IPS-18c (cell line): ENCODE measurements at regions not wholly inside any gene's neighbourhood (a gene's known extent, or its start where the extent isn't known, plus 50 kb on each side); places are given as distances from the start of the nearest gene placed in this dataset.

Source experiments
- H3K4me3 ChIP-seq: 2 replicates; pipeline ENCODE4 v1.7.0; 2013; ENCODE audit warnings: low read depth, mild to moderate bottlenecking, low read length, moderate library complexity; ENCODE audit not compliant: insufficient read depth
- H3K9me3 ChIP-seq: one replicate; pipeline ENCODE4 v1.6.1; 2013; ENCODE audit warnings: mild to moderate bottlenecking, low read length, moderate library complexity; ENCODE audit not compliant: control insufficient read depth, insufficient read depth

DNA sequence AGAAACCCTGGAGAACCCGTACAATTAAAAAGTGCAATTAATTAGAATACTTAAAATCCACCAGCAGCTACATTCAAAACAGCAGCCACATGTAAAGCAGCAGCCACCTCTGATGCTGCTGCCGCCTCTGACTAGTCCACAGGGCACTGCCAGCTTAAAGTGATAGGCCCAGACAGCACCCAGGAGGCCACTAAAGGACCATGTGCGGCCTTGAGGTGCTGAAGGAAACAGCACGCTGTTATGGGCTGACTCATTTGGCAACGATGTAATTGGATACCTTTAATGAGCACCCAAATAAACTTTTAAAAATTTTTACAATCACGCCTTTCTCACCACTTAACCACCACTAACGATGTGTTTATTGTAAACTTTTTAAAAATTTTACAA is 209.3 kb upstream of the NCKAP5 start:
- Histone ChIP-seq H3K9me3 (no peaks in the 10 kb centered on the region), H3K4me3 (no peak overlapping the region)

DNA sequence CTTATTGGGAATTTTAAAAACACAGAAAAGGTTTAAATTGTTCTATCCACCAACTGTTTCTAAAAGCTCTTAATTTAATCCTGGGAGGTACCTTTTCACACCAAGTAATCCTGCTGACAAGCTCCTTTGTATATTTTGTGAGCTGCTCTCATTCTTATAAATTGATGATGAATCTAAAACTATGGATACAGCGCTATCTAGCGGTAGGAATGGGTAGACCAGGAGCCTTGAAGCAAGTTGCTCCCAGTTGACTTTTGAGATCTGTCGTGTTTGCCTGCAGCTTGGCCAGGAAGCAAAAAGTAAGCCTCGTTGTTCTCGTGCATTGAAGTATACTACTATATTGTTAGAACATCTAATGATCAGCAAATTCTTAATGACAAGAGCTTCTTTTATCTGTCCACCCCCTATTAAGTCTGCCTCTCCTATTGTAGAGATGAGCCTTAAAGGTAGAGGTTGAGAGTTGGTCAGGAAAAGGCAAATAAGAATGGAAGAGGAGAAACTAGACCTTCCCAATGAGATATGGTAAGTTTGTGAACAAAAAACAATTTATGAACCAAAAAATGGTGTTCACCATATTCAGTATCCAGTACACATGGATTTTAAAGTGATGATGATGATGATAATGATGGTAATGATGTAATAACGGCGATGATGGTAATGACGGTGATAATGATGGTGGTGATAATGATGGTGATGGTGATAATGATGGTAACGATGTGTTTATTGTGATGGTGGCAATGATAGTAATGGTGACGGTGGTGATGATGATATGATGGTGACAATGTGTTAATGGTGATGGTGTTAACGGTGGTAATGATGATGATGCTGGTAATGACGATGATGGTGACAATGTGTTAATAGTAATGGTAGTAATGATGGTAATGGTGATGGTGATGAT is 212.1 kb upstream of the NCKAP5 start:
- no peak overlapping the region for H3K4me3 ChIP-seq
- H3K9me3 ChIP-seq = no peaks in the 10 kb centered on the region

DNA sequence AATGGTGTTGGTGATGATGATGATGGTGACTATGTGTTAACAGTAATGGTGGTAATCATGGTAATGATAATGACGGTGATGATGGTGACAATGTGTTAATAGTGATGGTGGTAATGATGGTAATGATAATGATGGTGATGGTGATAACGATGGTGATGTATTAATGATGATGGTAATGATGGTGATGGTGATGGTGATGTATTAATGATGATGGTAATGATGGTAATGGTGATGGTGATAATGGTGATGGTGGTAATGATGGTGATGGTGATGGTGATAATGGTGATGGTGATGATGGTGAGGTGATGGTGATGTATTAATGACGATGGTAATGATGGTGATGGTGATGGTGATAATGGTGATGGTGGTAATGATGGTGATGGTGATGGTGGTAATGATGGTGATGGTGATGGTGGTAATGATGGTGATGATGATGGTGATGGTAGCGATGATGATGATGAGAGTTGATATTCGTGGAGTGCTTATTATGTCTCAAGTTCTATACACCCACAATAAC is 212.8 kb upstream of the NCKAP5 start:
- Histone ChIP-seq H3K9me3 (no peaks in the 10 kb centered on the region), H3K4me3 (no peak overlapping the region)

DNA sequence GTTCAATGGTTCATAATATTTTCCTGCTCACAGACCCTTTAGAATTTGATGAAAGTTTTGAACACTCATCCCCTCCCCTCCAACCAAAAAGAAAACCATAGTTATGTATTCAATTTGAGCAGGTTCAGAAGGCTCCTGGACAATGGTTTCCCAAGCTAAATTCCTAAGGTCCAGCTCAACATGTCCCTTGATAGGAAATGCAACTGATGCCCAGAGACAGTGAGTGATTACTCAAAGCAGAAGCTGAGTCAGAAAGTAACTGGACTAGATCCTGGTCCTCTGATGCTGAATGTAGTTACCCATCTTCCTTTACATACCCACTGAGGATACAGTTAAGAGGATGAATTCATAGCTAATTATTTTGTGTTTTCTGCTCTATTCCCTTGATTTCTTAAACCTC is 218.9 kb upstream of the NCKAP5 start:
- Histone ChIP-seq H3K4me3 (no peak overlapping the region), H3K9me3 (no peaks in the 10 kb centered on the region)

DNA sequence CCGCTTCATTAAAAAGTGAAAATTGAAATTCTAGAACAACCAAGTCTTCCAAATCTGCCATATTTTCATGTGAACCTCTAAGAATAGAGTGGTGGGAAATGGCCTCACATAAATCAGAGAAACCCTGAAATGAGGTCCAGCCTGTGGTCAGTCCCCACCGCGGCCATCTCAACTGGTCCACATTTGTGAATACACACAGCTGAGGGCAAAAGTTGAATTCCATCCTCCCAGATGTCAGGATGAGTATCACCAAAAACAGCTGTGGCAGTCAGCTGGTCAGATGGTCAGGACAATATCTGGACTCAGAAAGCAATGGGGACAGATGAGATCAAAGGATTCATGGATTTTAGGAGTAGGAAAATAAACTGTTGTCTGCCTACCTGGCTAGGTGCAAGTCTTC is 219.4 kb upstream of the NCKAP5 start:
- Histone ChIP-seq H3K9me3 (no peaks in the 10 kb centered on the region), H3K4me3 (no peak overlapping the region)

DNA sequence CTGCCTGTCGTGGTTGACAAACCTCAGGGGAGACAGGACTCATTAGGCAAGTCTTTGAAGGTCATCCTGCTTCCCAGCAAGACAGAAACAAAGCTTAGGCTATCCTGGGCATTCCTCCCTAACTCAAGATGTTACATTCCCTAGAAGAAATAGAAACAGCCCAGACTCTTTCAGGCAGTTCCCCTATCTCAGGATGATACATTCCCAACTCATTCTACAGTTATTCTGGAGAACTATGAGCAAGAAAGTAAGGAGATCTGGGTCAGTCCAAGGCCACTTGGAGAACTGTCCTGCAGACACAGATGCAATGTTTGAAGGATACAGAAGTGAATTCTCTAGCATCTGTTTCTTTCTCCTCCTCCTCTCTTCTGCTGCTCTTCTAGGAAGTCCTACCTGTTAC is 220.1 kb upstream of the NCKAP5 start:
- H3K9me3 ChIP-seq = no peaks in the 10 kb centered on the region
- no peak overlapping the region for H3K4me3 ChIP-seq

DNA sequence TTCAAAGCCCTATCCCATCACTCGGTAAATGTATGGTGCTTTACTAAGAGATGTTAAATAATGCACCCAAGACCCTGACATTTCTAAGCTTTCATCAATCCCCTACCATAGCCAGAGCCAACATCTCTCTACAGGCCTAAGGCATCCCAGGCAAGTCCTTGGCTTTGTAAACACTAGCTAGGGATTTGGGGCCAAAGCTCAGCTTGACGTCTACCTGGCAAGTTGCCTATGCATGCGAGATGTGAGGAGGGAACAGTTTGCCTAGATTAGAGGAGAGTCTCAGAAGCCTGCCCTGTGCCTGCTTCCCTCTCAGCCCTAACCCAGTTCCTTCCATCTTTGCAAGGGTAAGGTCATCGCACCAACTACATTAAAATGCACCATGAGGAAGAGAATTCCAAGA is 221.5 kb upstream of the NCKAP5 start:
- H3K4me3 ChIP-seq = no peak overlapping the region
- H3K9me3 ChIP-seq = no peaks in the 10 kb centered on the region

DNA sequence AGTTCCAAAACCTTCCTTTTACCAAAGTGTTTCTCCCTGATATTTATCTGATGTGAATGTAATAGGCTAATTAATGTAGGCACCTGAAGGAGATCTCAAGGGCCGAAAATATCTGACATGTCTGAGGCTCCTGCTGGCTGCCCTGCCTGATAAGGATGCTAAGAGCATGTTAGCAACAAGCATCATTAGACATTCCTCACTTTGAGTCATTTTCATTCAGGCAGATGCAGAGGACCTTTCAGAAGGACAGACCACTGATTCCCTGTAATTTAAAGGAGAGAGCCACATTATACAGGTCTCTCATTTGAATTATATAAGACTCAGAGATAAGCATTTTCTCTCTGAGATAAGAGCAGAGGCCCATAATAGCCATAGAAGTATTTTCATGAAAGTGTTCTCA is 222.4 kb upstream of the NCKAP5 start:
- H3K4me3 ChIP-seq = no peak overlapping the region
- no peaks in the 10 kb centered on the region for H3K9me3 ChIP-seq

DNA sequence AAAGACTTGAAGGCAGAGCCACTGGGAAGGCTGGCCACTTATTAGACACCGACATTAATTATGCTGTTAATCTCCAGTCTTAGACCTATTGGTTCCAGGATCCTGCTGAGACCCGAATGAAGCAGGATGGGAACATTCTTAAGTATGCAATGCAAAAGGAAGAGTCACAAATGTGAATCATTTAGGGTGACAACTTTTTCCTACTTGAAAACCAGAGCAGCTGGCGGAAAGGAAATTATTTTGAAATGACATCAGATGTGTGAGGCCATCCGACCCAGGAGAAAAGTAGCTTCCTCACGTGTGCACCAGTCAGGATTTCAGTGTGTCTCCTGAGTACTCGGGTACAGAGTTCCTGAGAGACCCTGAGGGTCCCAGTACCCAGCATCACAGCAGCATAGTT is 222.9 kb upstream of the NCKAP5 start:
- H3K9me3 ChIP-seq = no peaks in the 10 kb centered on the region
- H3K4me3 ChIP-seq = no peak overlapping the region

DNA sequence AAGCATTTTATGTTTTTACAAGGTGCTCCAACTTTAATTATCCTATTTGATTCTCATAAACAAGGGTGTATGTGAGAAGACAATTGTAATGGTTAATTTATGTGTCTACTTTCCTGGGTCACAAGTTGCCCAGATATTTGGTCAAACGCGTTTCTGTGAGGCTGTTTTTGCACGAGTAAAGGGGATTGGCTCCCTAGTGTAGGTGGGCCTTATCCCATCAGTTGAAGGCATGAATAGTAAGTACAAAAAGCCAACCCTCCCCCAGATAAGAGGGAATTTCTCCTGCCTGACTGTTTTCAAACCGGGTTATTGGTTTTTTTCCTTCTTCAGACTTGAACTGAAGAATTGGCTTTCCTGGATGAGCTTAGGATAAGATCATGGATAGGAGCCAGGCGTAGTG is 224.0 kb upstream of the NCKAP5 start:
- no peaks in the 10 kb centered on the region for H3K9me3 ChIP-seq
- no peak overlapping the region for H3K4me3 ChIP-seq

DNA sequence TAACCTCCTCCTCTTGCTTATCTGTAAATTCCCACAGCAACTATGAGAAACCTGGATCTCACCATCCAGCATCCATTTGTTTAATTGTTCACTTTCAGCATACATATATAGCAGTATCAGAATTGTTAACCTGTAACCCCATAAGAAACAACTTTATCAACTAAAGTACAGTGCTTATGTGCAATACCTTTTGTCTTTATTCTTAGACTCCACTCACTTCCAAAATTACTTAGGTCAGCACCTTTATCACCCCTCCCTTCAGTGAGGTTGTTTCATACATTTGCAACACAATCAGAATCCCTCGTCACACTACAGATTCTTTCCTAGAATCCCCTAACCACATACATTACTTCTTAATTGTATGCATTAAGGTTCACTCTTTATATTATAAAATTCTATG is 225.9 kb upstream of the NCKAP5 start:
- Histone ChIP-seq H3K9me3 (no peaks in the 10 kb centered on the region), H3K4me3 (no peak overlapping the region)

DNA sequence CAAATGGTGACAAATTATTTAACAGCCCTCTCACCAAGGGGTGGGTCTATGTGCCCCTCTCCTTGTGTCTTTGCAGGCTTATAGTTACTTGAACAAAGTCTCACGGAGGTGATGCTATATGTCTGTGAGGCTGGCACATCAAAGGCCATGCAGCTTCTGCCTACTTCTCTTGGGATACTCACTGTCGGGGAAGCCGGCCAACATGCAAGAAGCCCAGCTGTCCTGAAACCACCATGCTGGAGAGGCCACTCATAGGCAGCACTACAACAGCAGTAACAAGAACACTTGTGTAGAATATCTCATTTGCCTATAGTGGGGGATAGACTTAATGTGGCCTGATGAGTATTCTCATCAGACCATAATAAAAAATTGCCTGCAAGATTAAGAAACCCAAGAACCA is 233.7 kb upstream of the NCKAP5 start:
- Histone ChIP-seq H3K4me3 (no peak overlapping the region), H3K9me3 (no peaks in the 10 kb centered on the region)

DNA sequence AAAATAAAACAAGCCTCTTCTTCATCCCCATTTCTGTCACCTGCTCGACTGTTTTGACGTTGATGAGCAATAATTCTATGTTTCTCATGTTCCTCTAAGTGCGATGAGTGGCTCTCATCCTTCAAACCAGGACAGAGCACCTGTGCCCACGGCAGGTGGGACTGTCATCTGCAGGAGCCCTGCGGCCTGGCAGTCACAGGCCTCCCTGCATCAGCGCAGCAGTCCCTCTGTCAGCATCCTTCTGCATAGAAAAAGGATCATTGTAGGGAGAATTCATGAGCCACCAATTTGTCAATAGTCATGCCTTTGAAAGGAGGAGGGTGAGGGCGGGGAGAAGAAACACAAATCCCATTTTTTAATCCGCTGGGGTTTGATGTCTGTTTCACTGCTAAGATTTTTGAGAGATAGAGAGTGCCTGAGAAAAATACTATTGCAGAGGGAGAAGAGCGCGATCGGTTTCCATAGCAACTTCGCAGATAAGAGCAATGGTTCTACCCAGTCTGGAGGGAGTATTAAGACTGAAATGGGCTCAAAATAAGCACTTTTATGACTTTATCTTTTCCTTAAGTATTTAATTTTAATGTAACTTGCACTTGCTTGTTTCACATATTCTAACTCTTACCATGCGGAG is 234.3 kb upstream of the NCKAP5 start:
- Histone ChIP-seq H3K4me3 (no peak overlapping the region), H3K9me3 (no peaks in the 10 kb centered on the region)

DNA sequence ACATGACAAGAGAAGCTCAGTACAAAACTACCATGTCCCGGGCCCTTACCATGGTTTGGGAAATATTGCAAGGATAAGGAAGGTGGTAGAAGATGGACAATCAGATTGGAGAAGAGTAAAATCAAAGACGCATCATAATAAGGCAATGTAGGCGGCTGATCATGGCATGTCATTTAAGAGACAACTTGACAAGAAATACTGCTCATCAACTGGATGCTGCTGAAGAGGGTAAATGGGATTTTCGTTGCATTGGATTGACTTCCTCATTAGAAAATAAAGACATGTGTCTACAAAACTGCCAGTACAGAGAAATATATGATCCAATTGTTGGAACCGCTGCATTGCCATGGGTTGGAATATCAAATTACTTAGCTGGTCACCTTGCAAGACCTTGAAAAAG is 238.3 kb upstream of the NCKAP5 start:
- Histone ChIP-seq H3K4me3 (no peak overlapping the region), H3K9me3 (no peaks in the 10 kb centered on the region)

DNA sequence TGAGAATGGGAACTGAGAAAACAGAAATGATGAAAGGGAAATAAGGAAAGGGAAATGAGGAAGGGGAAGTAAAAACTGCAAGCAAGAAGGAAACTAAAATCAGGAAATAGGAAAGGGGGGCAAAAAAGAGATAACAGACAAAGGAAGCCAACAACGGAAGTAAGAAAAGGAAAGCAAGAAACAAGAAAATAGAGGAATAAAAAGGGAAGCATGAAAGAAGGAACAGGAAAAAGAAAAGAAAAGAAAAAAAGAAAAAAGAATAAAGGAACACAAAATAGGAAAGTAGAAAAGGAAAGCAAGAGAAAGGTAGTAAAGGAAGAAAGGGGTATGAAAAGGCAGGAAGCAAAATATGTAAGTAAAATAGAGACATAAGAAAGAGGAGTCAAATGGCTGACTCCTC is 241.2 kb upstream of the NCKAP5 start:
- Histone ChIP-seq H3K4me3 (no peak overlapping the region), H3K9me3 (no peaks in the 10 kb centered on the region)

DNA sequence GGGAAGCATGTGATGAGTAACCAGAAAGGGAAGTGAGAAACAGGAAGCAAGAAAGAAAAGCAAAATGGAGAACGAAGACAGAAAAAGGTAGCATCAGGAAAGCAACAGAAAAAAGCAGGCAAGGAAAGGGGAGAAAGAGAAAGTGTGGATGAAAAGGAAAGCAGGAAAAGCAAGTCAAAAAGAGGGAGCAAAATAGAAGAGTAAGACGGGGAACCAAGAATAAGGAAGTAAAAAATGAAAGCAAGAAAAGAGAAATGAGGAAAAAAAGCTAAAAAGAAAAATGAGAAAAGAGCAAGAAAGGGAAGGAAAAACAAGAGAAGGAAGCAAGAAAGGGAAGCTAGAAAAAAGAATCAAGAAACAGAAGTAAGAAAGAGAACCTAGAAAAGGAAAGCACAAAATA is 242.3 kb upstream of the NCKAP5 start:
- H3K4me3 ChIP-seq = no peak overlapping the region
- H3K9me3 ChIP-seq = no peaks in the 10 kb centered on the region

DNA sequence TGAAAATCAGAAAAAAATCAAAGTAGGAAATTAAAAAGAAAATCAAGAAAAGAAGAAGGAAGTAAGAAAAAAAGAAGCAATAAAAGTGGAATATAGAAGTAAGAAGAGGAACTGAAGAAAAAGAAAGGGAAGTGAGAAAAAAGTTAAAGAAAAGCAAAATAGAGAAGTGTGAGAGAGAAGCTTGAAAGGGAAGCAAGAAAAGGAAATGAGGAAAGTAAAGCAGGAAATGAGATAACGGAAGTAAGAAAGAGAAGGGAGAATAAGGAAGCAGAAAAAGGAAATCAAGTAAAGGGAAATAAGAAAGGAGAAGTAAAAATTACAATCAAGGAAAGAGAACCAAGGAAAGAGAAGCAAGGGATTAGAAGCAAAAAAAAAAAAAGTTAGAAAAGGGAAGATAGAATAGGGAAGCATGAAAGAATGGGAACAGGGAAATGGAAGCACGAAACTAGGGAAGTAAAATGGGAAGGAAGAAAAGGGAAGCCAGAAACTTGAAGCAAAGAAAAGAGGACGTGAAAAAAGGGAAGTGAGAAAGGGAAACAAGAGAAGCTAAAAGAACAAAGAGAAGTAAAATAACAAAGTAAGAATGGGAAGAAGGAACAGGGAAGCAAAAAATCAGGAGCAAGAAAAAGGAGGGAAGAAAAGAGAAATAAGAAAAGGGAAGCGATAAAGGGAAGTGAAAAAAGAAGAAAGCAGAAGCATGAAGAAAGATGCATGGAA is 243.3 kb upstream of the NCKAP5 start:
- no peak overlapping the region for H3K4me3 ChIP-seq
- H3K9me3 ChIP-seq = no peaks in the 10 kb centered on the region
